Type B pancreatic cell (in vitro differentiated cells): ENCODE measurements at regions not wholly inside any gene's neighbourhood (a gene's known extent, or its start where the extent isn't known, plus 50 kb on each side); places are given as distances from the start of the nearest gene placed in this dataset.

Source experiments
- DNase-seq: peaks from one replicate; pipeline ENCODE4 v3.0.0; 2021; ENCODE audit warnings: mixed read lengths; ENCODE audit not compliant: unreplicated experiment; ENCODE audit errors: extremely low spot score
- H3K27ac Mint-ChIP-seq: 2 replicates; pipeline ENCODE4 v1.8.0; 2021; ENCODE audit warnings: mild to moderate bottlenecking, mixed read lengths
- H3K27me3 Mint-ChIP-seq: 2 replicates; pipeline ENCODE4 v1.8.0; 2021; ENCODE audit warnings: mixed read lengths
- H3K36me3 Mint-ChIP-seq: 2 replicates; pipeline ENCODE4 v1.8.0; 2021; ENCODE audit warnings: mixed read lengths
- H3K4me1 Mint-ChIP-seq: one replicate; pipeline ENCODE4 v1.8.0; 2021; ENCODE audit warnings: mixed read lengths; ENCODE audit not compliant: unreplicated experiment
- H3K4me3 Mint-ChIP-seq: 2 replicates; pipeline ENCODE4 v1.8.0; 2021; ENCODE audit warnings: mild to moderate bottlenecking, mixed read lengths
- H3K9me3 Mint-ChIP-seq: 2 replicates; pipeline ENCODE4 v1.8.0; 2021; ENCODE audit warnings: mixed read lengths
- CTCF ChIP-seq: fragments of 200-600 bp; sonication (generic); conservative IDR thresholded peaks from 2 replicates; pipeline ENCODE4 v1.5.0; 2021; ENCODE audit warnings: antibody characterized with exemption, mild to moderate bottlenecking

GRCh38 chr5:56356121-56356835, 123.1 kb upstream of the ANKRD55 start:
- Mint-ChIP-seq H3K36me3 (no peaks in the 10 kb centered on the region), H3K27me3 (no peaks in the 10 kb centered on the region), H3K4me1 (peaks cover 41% of the 10 kb centered on the region), H3K27ac (peak overlapping the region; percentile 76), H3K4me3 (peak overlapping the region; percentile 12), H3K9me3 (no peaks in the 10 kb centered on the region)
- DNase-seq: no peak
- TF ChIP-seq CTCF: no peak

GRCh38 chr5:56354836-56355235, 121.7 kb upstream of the ANKRD55 start:
- DNase-seq: no peak
- no peaks in the 10 kb centered on the region for H3K9me3 Mint-ChIP-seq
- H3K4me3 Mint-ChIP-seq: no peak overlapping the region
- no peak overlapping the region for H3K27ac Mint-ChIP-seq
- no peak for TF ChIP-seq CTCF
- H3K36me3 Mint-ChIP-seq: no peaks in the 10 kb centered on the region
- no peaks in the 10 kb centered on the region for H3K27me3 Mint-ChIP-seq
- H3K4me1 Mint-ChIP-seq: peaks cover 45% of the 10 kb centered on the region

- H3K9me3 Mint-ChIP-seq: no peaks in the 10 kb centered on the region
- no peaks in the 10 kb centered on the region for H3K27me3 Mint-ChIP-seq
- no peak overlapping the region for H3K27ac Mint-ChIP-seq
- no peak for DNase-seq
- H3K4me1 Mint-ChIP-seq: peaks cover 31% of the 10 kb centered on the region
- no peak for TF ChIP-seq CTCF
- H3K36me3 Mint-ChIP-seq: no peaks in the 10 kb centered on the region
- no peak overlapping the region for H3K4me3 Mint-ChIP-seq
These were observed 119.9 kb upstream of the ANKRD55 start for GRCh38 chr5:56352808-56353590.

GRCh38 chr5:56350597-56351170, 117.6 kb upstream of the ANKRD55 start:
- no peak for DNase-seq
- no peaks in the 10 kb centered on the region for H3K27me3 Mint-ChIP-seq
- no peak overlapping the region for H3K4me3 Mint-ChIP-seq
- no peak for TF ChIP-seq CTCF
- H3K27ac Mint-ChIP-seq: peak overlapping the region; percentile 9
- no peaks in the 10 kb centered on the region for H3K9me3 Mint-ChIP-seq
- peaks cover 8% of the 10 kb centered on the region for H3K4me1 Mint-ChIP-seq
- H3K36me3 Mint-ChIP-seq: no peaks in the 10 kb centered on the region

- H3K9me3 Mint-ChIP-seq: no peaks in the 10 kb centered on the region
- DNase-seq: no peak
- H3K4me1 Mint-ChIP-seq: peaks cover 6% of the 10 kb centered on the region
- no peak overlapping the region for H3K4me3 Mint-ChIP-seq
- no peak overlapping the region for H3K27ac Mint-ChIP-seq
- no peaks in the 10 kb centered on the region for H3K27me3 Mint-ChIP-seq
- TF ChIP-seq CTCF: no peak
- H3K36me3 Mint-ChIP-seq: no peaks in the 10 kb centered on the region
These were observed 117.0 kb upstream of the ANKRD55 start for GRCh38 chr5:56350011-56350596.
